ENCODE measurements at regions not wholly inside any gene's neighbourhood (a gene's known extent, or its start where the extent isn't known, plus 50 kb on each side); places are given as distances from the start of the nearest gene placed in this dataset.

GRCh38 chr9:18394847-18395351 lies 79.1 kb upstream of the ADAMTSL1 start:
- DNase-seq = no peak
- no peaks in the 10 kb centered on the region for H3K36me3 ChIP-seq (ENCODE audit: control insufficient read depth, insufficient read depth, low read length)
- CTCF ChIA-PET = no interaction called here
- Mint-ChIP-seq H3K27ac (ENCODE audit: unreplicated experiment) (no peak overlapping the region), H3K4me1 (ENCODE audit: low read depth, unreplicated experiment) (no peaks in the 10 kb centered on the region), H3K4me3 (ENCODE audit: unreplicated experiment) (no peak overlapping the region), H3K36me3 (ENCODE audit: insufficient read depth, unreplicated experiment) (no peaks in the 10 kb centered on the region), H3K9me3 (ENCODE audit: unreplicated experiment) (no peaks in the 10 kb centered on the region), H3K27me3 (ENCODE audit: insufficient read depth, unreplicated experiment) (peaks cover 3% of the 10 kb centered on the region)
- POLR2A ChIA-PET = no interaction called here
- TF ChIP-seq, protein P1, sequence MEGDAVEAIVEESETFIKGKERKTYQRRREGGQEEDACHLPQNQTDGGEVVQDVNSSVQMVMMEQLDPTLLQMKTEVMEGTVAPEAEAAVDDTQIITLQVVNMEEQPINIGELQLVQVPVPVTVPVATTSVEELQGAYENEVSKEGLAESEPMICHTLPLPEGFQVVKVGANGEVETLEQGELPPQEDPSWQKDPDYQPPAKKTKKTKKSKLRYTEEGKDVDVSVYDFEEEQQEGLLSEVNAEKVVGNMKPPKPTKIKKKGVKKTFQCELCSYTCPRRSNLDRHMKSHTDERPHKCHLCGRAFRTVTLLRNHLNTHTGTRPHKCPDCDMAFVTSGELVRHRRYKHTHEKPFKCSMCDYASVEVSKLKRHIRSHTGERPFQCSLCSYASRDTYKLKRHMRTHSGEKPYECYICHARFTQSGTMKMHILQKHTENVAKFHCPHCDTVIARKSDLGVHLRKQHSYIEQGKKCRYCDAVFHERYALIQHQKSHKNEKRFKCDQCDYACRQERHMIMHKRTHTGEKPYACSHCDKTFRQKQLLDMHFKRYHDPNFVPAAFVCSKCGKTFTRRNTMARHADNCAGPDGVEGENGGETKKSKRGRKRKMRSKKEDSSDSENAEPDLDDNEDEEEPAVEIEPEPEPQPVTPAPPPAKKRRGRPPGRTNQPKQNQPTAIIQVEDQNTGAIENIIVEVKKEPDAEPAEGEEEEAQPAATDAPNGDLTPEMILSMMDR (IDR thresholded peaks at IDR 0.05; ENCODE audit: insufficient read depth in 1 of 2, low read depth in 1 of 2, low read length in 1 of 2, severe bottlenecking in 1 of 2, unreplicated experiment in 1 of 2) = no peak
- no peaks in the 10 kb centered on the region; the same call in 1 of the 2 replicates for H3K27me3 ChIP-seq (replicated peaks; ENCODE audit: control insufficient read depth, insufficient read depth, low read length)
- H3K9me3 ChIP-seq = no peaks in the 10 kb centered on the region
- no peak overlapping the region for H3K4me3 ChIP-seq (ENCODE audit: low read depth, low read length)
- no peaks in the 10 kb centered on the region for H3K4me1 ChIP-seq
- intact Hi-C loops (cut with micrococcal nuclease; ENCODE audit: unreplicated experiment) = no loop called here
- BruUV-seq (replicated peaks) = no TSS peak

GRCh38 chr9:18396102-18396728 lies 77.7 kb upstream of the ADAMTSL1 start:
- H3K4me3 ChIP-seq (ENCODE audit: low read depth, low read length) = no peak overlapping the region
- CTCF ChIA-PET = interaction anchor here (1.0 kb wide), 1 partner anchor 141 kb away, joined by 4 read pairs; no protein-coding TSS in a partner anchor
- Mint-ChIP-seq H3K27me3 (ENCODE audit: insufficient read depth, unreplicated experiment) (peaks cover 3% of the 10 kb centered on the region), H3K4me1 (ENCODE audit: low read depth, unreplicated experiment) (no peaks in the 10 kb centered on the region), H3K27ac (ENCODE audit: unreplicated experiment) (no peak overlapping the region), H3K4me3 (ENCODE audit: unreplicated experiment) (no peak overlapping the region), H3K36me3 (ENCODE audit: insufficient read depth, unreplicated experiment) (no peaks in the 10 kb centered on the region), H3K9me3 (ENCODE audit: unreplicated experiment) (no peaks in the 10 kb centered on the region)
- TF ChIP-seq, protein P1 (IDR thresholded peaks at IDR 0.05; ENCODE audit: insufficient read depth in 1 of 2, low read depth in 1 of 2, low read length in 1 of 2, severe bottlenecking in 1 of 2, unreplicated experiment in 1 of 2) = no peak
- no peaks in the 10 kb centered on the region for H3K36me3 ChIP-seq (ENCODE audit: control insufficient read depth, insufficient read depth, low read length)
- BruUV-seq (replicated peaks) = no TSS peak
- intact Hi-C loops (cut with micrococcal nuclease; ENCODE audit: unreplicated experiment) = loop anchor here (2.0 kb wide), 1 partner anchor 141 kb away; no protein-coding TSS in a partner anchor
- POLR2A ChIA-PET = no interaction called here
- H3K9me3 ChIP-seq = no peaks in the 10 kb centered on the region
- H3K4me1 ChIP-seq = no peaks in the 10 kb centered on the region
- DNase-seq = no peak
- H3K27me3 ChIP-seq (replicated peaks; ENCODE audit: control insufficient read depth, insufficient read depth, low read length) = no peaks in the 10 kb centered on the region; the same call in 1 of the 2 replicates

GRCh38 chr9:18397076-18397475 lies 76.9 kb upstream of the ADAMTSL1 start:
- ChIA-PET POLR2A (no interaction called here), CTCF (no interaction called here)
- H3K36me3 Mint-ChIP-seq (ENCODE audit: insufficient read depth, unreplicated experiment) = no peaks in the 10 kb centered on the region
- no peak overlapping the region for H3K4me3 Mint-ChIP-seq (ENCODE audit: unreplicated experiment)
- H3K4me1 Mint-ChIP-seq (ENCODE audit: low read depth, unreplicated experiment) = no peaks in the 10 kb centered on the region
- H3K9me3 Mint-ChIP-seq (ENCODE audit: unreplicated experiment) = no peaks in the 10 kb centered on the region
- intact Hi-C loops (cut with micrococcal nuclease; ENCODE audit: unreplicated experiment) = loop anchor here (2.0 kb wide), 1 partner anchor 142 kb away; no protein-coding TSS in a partner anchor
- Histone ChIP-seq H3K27me3 (replicated peaks; ENCODE audit: control insufficient read depth, insufficient read depth, low read length) (no peaks in the 10 kb centered on the region; the same call in 1 of the 2 replicates), H3K9me3 (no peaks in the 10 kb centered on the region), H3K4me1 (no peaks in the 10 kb centered on the region), H3K36me3 (ENCODE audit: control insufficient read depth, insufficient read depth, low read length) (no peaks in the 10 kb centered on the region), H3K4me3 (ENCODE audit: low read depth, low read length) (no peak overlapping the region)
- no peak overlapping the region for H3K27ac Mint-ChIP-seq (ENCODE audit: unreplicated experiment)
- DNase-seq = no peak
- H3K27me3 Mint-ChIP-seq (ENCODE audit: insufficient read depth, unreplicated experiment) = peaks cover 5% of the 10 kb centered on the region
- BruUV-seq (replicated peaks) = no TSS peak
- TF ChIP-seq, protein P1 (IDR thresholded peaks at IDR 0.05; ENCODE audit: insufficient read depth in 1 of 2, low read depth in 1 of 2, low read length in 1 of 2, severe bottlenecking in 1 of 2, unreplicated experiment in 1 of 2) = no peak
